ENCODE measurements at regions not wholly inside any gene's neighbourhood (a gene's known extent, or its start where the extent isn't known, plus 50 kb on each side); places are given as distances from the start of the nearest gene placed in this dataset.

DNA sequence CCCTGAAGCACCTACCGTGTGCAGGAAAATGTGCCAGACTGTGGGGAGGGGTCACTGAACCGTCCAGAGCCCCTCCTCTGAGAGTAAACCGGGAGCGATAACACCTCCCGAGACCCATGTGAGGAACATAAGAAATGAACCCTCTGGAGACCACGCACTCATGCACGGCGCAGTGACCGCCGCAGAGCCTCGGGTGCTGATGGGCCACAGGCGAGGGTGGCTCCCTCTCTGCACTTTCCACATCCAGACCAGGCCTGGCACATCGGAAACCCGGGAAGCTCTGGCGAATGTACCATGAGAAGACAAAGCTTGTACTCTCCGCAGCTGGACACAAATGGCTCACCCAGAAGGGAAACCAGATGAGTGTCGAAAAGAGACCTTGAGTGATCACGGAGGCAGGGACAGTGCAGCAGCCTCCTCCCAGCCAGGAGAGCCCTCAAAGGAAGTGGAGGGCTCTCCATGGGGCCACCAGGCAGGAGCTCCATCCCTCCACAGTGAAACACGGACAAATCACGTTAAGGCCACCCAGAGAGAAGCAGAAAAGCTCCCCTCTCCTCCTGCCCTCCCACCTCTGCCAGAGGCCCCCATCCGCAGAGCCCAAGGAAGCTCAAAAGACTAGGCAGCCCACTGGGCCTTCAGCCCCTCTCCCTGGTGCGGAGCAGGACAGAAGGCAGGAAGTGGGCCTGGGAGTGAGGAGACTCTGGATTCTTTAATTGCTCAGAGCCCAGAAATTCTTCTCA is 178.1 kb upstream of the PPP2R2D start:
- Mint-ChIP-seq H3K9me3 (ENCODE audit: low read depth) (no peaks in the 10 kb centered on the region), H3K4me3 (no peak overlapping the region), H3K27me3 (peaks cover 17% of the 10 kb centered on the region), H3K27ac (no peak overlapping the region), H3K4me1 (ENCODE audit: low read depth) (peaks cover 9% of the 10 kb centered on the region), H3K36me3 (peaks cover 2% of the 10 kb centered on the region)

- Mint-ChIP-seq H3K36me3 (peaks cover 2% of the 10 kb centered on the region), H3K9me3 (ENCODE audit: low read depth) (no peaks in the 10 kb centered on the region), H3K27me3 (peaks cover 17% of the 10 kb centered on the region), H3K27ac (no peak overlapping the region), H3K4me1 (ENCODE audit: low read depth) (peaks cover 9% of the 10 kb centered on the region), H3K4me3 (no peak overlapping the region)
These were observed 177.3 kb upstream of the PPP2R2D start for GRCh38 chr10:131723297-131724168.

DNA sequence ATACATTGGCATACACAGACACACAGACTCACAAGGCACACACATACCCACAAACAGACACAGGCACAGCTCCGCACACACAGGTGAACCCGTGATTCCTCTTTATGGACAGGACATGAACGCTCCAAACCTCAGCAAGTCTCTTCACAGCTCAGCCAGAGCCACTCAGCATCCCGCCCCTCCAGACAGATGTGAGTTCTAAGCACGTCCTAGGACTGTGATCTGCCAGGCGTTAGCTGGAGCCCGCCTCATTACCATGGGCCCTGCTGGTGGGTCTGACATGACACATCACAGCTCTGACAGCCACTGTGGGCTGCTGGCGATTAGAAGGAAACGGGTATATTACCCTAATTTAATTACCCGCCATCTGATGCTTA is 176.7 kb upstream of the PPP2R2D start:
- Mint-ChIP-seq H3K27me3 (peaks cover 17% of the 10 kb centered on the region), H3K27ac (no peak overlapping the region), H3K4me1 (ENCODE audit: low read depth) (peaks cover 9% of the 10 kb centered on the region), H3K9me3 (ENCODE audit: low read depth) (no peaks in the 10 kb centered on the region), H3K36me3 (peaks cover 2% of the 10 kb centered on the region), H3K4me3 (no peak overlapping the region)

GRCh38 chr10:131724891-131725580 is 175.8 kb upstream of the PPP2R2D start:
- H3K9me3 Mint-ChIP-seq (ENCODE audit: low read depth): no peaks in the 10 kb centered on the region
- no peak overlapping the region for H3K4me3 Mint-ChIP-seq
- H3K27ac Mint-ChIP-seq: no peak overlapping the region
- peaks cover 9% of the 10 kb centered on the region for H3K4me1 Mint-ChIP-seq (ENCODE audit: low read depth)
- peaks cover 16% of the 10 kb centered on the region for H3K27me3 Mint-ChIP-seq
- H3K36me3 Mint-ChIP-seq: peaks cover 1% of the 10 kb centered on the region

- Mint-ChIP-seq H3K27ac (no peak overlapping the region), H3K4me3 (no peak overlapping the region), H3K27me3 (peaks cover 14% of the 10 kb centered on the region), H3K36me3 (no peaks in the 10 kb centered on the region), H3K9me3 (ENCODE audit: low read depth) (no peaks in the 10 kb centered on the region), H3K4me1 (ENCODE audit: low read depth) (peaks cover 9% of the 10 kb centered on the region)
These were observed 175.2 kb upstream of the PPP2R2D start for GRCh38 chr10:131725581-131726069.

DNA sequence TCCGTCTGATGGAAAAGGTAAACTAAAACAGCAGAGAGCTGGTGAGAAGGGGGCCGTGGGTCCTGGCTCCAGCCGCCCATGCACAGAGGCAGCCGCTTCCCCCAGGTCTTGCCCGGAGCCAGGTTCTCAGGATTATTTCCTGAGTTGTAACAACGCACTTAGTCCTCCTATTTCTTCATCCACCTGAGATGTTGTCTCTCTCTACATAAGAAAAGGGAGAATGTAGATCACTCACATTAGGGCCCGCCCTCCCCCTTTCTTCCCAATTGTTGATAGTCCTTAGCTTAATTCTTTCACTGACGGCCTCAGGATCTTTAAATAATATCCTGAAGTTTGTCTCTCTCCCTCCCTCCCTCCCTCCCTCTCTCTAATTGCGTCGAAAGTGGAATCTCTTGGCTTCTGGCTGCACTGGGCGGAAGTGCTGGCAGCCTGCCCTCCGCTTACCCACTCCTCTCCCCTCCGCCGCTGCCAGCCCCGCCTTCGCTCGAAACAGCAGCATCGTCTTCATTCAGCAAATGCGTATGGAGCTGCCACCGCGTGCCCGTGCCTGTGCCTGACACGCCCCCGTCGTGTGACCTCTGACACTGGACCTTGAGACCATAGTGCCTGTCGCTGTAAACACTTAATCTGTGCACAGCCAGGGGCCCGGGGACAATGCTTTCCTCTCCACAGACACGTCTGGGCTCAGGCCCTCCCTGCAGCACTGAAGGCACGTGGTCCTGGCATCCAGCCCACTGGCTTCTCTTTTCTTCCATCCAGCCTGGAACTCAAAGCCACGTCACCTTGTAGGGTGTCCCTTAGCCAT is 174.5 kb upstream of the PPP2R2D start:
- Mint-ChIP-seq H3K27me3 (peaks cover 14% of the 10 kb centered on the region), H3K4me3 (peak overlapping the region; percentile 20), H3K9me3 (ENCODE audit: low read depth) (no peaks in the 10 kb centered on the region), H3K4me1 (ENCODE audit: low read depth) (peaks cover 9% of the 10 kb centered on the region), H3K27ac (no peak overlapping the region), H3K36me3 (no peaks in the 10 kb centered on the region)

DNA sequence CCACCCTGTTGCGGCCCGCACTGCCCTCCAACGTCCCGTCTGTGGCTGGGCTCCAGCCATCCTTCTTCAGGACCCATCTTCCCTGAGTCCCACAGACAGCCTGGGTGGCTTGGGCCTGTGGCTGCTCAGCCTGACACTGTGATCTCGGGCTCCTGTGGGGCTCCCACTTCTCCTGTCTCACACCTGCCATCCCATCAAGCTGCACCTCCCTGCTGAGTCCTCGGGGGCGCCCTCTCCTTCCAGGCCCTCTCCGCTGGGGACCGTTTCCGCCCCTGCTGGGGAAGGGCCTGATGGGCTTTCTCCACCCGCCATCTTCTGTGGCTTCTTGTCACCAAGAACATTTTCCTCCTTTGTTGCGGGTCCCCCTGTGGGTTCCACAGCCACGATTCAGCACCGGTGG is 173.8 kb upstream of the PPP2R2D start:
- peaks cover 11% of the 10 kb centered on the region for H3K27me3 Mint-ChIP-seq

DNA sequence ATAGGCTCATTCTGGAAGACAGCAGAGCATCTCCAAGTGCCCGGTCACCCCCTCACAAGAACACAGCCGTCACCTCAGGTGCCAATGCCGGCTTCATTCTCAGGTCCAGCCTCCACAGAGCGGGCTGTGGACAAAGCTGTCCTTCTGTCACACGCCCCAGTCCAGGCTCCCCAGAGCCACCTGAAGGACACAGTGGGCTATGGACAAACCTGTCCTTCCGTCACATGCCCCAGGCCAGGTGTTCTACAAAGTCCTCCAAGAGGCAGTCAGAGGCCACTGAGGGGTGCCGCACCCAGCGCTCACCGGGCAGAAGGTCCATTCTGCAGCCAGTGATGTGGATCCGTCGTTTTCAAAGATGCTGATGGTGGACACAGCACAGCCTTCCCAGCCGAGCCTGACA is 173.2 kb upstream of the PPP2R2D start:
- Mint-ChIP-seq H3K4me1 (ENCODE audit: low read depth) (peaks cover 9% of the 10 kb centered on the region), H3K27me3 (peaks cover 11% of the 10 kb centered on the region), H3K36me3 (no peaks in the 10 kb centered on the region), H3K4me3 (no peak overlapping the region), H3K27ac (no peak overlapping the region), H3K9me3 (ENCODE audit: low read depth) (no peaks in the 10 kb centered on the region)

More for the DNA sequence above, 173.8 kb upstream of the PPP2R2D start:
- Mint-ChIP-seq H3K9me3 (ENCODE audit: low read depth) (no peaks in the 10 kb centered on the region), H3K4me3 (no peak overlapping the region), H3K36me3 (no peaks in the 10 kb centered on the region), H3K4me1 (ENCODE audit: low read depth) (peaks cover 9% of the 10 kb centered on the region), H3K27ac (no peak overlapping the region)

DNA sequence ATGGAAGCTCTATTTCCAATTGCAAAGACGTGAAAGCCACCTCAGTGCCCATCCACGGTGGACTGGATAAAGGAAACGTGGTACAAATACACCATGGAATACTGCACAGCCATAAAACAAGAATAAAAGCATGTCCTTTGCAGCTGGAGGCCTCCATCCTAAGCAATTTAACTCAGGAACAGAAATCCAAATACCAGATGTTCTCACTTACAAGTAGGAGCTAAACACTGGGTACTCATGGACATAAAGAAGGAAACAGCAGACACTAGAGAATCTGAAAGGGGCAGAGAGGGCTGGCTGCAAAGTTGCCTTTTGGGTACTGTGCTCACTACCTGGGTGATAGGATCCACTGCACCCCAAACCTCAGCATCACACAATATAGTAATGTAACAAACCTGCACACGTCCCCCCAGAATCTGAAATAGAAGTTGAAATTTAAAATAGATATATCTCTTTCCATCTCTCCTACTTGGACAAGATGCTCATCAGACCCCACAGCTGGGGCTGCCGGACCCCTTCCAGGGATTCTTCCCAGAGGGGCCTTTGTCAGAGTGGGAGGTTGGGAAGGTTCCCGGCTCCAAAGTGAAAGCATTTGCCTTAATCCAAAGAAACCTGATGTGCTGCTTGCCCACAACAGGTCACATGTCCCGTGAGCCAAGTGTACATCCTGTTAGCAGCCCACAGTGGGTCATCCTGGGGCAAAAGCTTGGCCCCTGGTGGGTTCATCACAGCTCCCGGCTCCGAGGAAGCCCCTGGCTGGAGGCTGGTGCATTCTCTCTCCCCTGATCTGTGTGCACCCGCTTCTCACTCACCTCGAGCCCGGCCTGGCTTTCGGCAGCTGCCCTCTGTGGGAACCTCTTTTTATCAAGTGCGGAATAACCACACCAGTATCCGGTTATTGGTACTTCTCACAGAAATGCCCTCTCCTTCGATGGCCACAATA is 172.3 kb upstream of the PPP2R2D start:
- no peak overlapping the region for H3K4me3 Mint-ChIP-seq
- peaks cover 11% of the 10 kb centered on the region for H3K27me3 Mint-ChIP-seq
- H3K27ac Mint-ChIP-seq: no peak overlapping the region
- peaks cover 9% of the 10 kb centered on the region for H3K4me1 Mint-ChIP-seq (ENCODE audit: low read depth)
- H3K9me3 Mint-ChIP-seq (ENCODE audit: low read depth): no peaks in the 10 kb centered on the region
- no peaks in the 10 kb centered on the region for H3K36me3 Mint-ChIP-seq

GRCh38 chr10:131729361-131729760 is 171.4 kb upstream of the PPP2R2D start:
- no peaks in the 10 kb centered on the region for H3K36me3 Mint-ChIP-seq
- peaks cover 11% of the 10 kb centered on the region for H3K27me3 Mint-ChIP-seq
- H3K4me1 Mint-ChIP-seq (ENCODE audit: low read depth): peaks cover 9% of the 10 kb centered on the region
- no peaks in the 10 kb centered on the region for H3K9me3 Mint-ChIP-seq (ENCODE audit: low read depth)
- no peak overlapping the region for H3K4me3 Mint-ChIP-seq
- H3K27ac Mint-ChIP-seq: no peak overlapping the region

DNA sequence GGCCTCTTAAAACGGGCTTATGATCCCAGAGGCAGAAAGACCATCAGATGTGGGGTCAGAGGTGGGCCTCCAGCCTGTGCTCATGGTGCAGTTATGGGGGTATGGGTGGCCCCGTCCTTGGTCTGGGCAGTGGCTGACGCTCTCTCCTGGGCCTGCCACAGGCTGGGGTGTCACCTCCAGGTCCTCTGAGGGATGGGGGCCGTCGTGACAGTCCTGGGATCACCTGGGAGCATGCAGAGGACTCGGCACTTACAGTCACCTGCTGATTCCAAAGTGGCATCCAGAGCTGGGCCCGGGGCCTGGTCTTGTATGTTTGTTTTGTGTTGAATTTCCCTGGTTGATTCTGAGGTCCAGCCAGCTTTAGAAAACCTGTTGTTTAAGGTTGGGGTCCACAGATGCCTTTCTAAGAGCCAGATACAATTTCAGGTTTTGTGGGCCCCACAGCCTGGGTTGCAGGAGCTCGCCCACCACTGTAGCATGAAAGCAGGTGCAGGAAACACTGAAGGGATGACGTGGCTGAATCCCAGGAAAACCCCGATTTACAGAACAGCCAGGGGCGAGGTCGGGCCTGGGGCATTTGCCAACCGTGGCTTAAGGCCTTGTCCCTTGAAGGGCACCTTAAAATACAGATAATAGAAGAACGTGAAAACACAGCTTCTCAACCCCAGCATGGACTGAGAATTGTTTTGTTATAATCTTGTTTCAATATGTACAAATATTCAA is 170.7 kb upstream of the PPP2R2D start:
- Mint-ChIP-seq H3K27ac (no peak overlapping the region), H3K4me3 (no peak overlapping the region), H3K27me3 (peaks cover 11% of the 10 kb centered on the region), H3K36me3 (no peaks in the 10 kb centered on the region), H3K4me1 (ENCODE audit: low read depth) (peaks cover 9% of the 10 kb centered on the region), H3K9me3 (ENCODE audit: low read depth) (no peaks in the 10 kb centered on the region)

DNA sequence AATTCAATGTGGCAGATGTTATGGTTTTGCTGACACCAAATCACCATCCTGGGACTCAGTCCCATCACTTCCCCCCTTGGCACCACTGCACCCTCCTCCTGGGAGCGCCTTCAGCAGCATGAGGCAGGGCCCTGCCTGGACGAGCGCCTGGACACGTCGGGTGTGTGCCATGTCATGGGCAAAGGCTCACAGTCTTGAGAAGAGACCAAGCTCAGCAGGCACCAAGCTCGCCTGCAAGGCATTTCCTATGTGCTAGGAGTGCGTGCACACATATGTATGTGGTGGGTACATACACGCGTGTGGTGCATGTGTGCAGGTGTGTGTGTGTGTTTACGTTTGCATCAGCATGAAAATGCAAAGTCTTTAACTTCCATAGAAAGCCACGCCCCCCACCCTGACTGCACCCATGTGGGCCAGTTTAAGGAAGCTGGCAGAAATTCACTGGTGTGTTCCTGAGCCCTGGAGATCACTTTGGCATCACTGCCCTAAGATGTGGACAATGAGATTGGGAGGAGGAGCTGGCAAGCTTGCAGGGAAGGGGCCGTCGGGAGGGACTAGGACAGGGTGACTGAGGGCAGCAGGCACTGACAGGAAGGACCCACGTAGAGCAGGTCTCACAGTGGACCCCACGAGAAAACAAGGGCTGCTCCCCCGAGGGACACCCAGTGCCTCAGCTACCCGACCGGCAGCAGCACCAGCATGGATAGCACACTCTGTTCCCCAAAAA is 169.9 kb upstream of the PPP2R2D start:
- H3K27me3 Mint-ChIP-seq: peaks cover 8% of the 10 kb centered on the region
- no peaks in the 10 kb centered on the region for H3K36me3 Mint-ChIP-seq
- no peaks in the 10 kb centered on the region for H3K9me3 Mint-ChIP-seq (ENCODE audit: low read depth)
- H3K4me1 Mint-ChIP-seq (ENCODE audit: low read depth): peaks cover 9% of the 10 kb centered on the region
- H3K27ac Mint-ChIP-seq: no peak overlapping the region
- H3K4me3 Mint-ChIP-seq: no peak overlapping the region

Data from activated naive CD8-positive, alpha-beta T cell (primary cell).